ENCODE measurements at regions not wholly inside any gene's neighbourhood (a gene's known extent, or its start where the extent isn't known, plus 50 kb on each side); places are given as distances from the start of the nearest gene placed in this dataset.

DNA sequence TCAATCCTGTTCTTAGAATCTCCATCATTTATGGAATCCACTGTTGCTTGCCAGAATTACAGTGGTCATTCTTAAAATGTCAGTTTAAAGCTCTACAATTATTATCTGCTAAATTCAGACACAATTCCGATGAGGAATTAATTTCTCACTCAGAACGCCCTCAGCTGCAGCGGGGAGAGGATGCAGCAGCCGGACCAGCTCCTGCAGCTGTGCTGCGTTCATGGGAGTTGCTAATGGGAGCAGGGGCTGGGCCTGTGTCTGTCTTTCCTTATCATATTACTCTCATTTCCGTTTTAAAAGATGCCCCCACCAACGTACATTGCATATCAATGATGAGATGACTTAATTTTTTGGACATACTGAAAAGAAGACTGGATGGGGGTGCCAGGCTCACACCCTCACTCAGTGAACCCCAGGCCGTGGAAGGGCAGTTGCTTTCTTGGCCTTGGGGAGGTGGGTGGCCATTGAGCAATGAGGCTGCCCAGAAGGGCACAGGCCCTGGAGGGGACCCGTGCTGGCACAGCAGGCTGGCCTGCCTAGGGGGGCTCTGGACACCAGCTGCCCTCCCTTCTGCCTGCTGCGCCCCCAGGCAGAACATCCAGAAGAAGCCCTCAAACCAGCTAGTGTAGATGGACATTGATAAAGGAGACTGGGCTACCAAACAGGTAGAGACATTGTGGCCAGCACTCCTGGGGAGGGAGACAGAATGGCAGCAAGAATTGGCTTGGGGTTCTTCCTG lies 503.6 kb upstream of the MYT1L start:
- TF ChIP-seq, protein P1, sequence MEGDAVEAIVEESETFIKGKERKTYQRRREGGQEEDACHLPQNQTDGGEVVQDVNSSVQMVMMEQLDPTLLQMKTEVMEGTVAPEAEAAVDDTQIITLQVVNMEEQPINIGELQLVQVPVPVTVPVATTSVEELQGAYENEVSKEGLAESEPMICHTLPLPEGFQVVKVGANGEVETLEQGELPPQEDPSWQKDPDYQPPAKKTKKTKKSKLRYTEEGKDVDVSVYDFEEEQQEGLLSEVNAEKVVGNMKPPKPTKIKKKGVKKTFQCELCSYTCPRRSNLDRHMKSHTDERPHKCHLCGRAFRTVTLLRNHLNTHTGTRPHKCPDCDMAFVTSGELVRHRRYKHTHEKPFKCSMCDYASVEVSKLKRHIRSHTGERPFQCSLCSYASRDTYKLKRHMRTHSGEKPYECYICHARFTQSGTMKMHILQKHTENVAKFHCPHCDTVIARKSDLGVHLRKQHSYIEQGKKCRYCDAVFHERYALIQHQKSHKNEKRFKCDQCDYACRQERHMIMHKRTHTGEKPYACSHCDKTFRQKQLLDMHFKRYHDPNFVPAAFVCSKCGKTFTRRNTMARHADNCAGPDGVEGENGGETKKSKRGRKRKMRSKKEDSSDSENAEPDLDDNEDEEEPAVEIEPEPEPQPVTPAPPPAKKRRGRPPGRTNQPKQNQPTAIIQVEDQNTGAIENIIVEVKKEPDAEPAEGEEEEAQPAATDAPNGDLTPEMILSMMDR (IDR thresholded peaks at IDR 0.05) = no peak
- TF ChIP-seq POLR2A (IDR thresholded peaks at IDR 0.05) (no peak), POLR2AphosphoS5 (IDR thresholded peaks at IDR 0.05) (no peak)

Measured in sigmoid colon (tissue), 4 donors.